WI38 (cell line): ENCODE measurements at regions not wholly inside any gene's neighbourhood (a gene's known extent, or its start where the extent isn't known, plus 50 kb on each side); places are given as distances from the start of the nearest gene placed in this dataset.

Experiments used
- H3K4me3 ChIP-seq: 2 replicates; pipeline ENCODE4 v1.5.1; 2011; ENCODE audit warnings: low read depth, mild to moderate bottlenecking, control low read depth, low read length
- TF ChIP-seq, protein P1 (sequence below): IDR thresholded peaks from 2 replicates; pipeline ENCODE4 v1.5.1; 2012; ENCODE audit warnings: low read depth, mild to moderate bottlenecking, control low read depth, low read length

DNA sequence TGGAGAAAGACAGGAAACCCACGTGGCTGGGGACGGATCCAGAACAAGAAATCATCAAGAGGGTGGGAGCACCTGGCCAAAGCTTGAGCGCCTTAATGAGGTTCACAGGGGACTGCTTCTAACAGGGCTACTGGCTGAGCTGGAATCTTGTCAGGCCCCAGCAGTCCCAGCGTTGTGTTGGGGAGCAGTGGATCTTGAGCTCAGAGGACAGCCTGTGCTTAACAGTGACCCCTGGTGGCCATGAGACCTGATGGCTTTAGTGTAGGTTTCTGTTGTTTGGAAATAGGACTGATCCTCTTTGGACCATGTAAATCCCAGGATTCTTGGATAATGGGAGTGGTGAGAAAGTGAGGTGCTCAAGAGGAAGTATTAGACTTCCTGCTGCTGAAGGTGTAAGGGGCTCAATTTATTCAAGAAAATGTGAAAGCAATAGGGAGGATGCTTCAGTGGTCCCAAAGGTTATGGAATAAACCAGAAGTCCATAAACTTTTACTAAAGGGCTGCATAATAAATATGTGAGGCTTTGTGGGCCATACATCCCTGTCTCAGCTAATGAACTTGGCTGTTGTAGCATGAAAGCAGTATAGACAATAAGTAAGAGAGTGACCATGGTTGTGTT, 216.2 kb downstream of the NFATC2 start:
- TF ChIP-seq, protein P1, sequence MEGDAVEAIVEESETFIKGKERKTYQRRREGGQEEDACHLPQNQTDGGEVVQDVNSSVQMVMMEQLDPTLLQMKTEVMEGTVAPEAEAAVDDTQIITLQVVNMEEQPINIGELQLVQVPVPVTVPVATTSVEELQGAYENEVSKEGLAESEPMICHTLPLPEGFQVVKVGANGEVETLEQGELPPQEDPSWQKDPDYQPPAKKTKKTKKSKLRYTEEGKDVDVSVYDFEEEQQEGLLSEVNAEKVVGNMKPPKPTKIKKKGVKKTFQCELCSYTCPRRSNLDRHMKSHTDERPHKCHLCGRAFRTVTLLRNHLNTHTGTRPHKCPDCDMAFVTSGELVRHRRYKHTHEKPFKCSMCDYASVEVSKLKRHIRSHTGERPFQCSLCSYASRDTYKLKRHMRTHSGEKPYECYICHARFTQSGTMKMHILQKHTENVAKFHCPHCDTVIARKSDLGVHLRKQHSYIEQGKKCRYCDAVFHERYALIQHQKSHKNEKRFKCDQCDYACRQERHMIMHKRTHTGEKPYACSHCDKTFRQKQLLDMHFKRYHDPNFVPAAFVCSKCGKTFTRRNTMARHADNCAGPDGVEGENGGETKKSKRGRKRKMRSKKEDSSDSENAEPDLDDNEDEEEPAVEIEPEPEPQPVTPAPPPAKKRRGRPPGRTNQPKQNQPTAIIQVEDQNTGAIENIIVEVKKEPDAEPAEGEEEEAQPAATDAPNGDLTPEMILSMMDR, result peak; percentile 50; the same call in 1 of the 2 replicates
- no peak overlapping the region for H3K4me3 ChIP-seq

DNA sequence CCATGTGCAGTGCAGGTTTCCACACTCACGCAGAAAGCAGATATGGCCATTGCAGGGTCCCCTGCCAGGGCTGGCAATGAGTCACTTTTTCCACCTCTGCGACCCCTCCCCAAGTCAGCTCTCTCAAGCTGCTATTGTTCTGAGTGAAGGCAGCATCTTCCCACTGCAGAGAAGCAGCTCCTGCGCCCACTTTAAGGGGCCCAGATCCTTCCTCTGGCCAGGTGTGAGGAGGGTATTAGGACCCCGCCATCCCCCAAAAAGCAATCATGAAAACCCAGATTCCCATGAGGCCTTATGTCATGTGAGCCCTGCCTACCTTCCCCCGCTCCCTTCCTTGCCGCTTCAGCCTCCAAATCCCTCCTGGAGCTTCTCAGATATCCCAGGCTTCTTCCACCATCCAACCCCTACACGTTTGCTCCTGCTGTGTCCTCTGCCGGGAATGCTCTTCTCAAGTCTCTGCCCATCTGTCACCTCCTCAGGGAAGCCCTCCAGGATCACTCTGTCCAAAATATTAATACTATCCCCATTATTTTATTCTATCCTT, 220.3 kb downstream of the NFATC2 start:
- TF ChIP-seq, protein P1, result no peak
- no peak overlapping the region for H3K4me3 ChIP-seq

DNA sequence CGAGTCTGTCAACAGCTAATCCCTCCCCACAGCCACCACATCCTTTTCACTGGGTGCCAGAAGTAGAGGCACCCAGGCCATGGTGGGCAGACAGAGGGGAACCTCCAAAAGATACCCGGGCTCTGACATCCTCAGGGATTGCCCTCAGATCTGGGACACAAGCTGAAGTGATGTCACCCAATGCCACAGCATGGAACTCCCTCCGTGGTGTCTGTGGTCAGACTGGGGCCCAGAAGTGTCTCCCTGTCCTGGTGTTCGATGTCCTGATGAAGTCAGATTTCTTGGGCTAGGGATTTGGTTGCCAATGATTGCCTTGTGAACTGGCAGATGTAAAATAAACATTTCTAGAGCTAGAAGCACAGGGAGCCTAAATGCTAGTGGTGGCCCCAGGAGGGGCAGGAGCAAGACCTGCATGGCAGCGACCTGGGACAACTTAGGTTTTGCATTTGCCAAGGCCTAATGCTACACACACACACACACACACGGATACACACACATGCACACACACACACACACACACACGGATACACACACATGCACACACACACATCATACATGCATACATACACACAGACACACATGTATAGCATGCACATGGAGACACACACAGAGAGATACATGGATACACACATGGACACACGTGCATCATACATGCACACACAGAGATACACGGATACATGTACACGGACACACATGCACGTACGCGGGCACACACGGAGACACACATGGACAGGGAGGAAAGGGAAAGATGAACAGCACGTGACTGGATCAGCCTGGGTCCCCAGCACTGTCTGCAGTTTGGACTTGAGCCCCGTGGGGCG, 221.0 kb downstream of the NFATC2 start:
- H3K4me3 ChIP-seq, result no peak overlapping the region
- TF ChIP-seq, protein P1, result no peak

DNA sequence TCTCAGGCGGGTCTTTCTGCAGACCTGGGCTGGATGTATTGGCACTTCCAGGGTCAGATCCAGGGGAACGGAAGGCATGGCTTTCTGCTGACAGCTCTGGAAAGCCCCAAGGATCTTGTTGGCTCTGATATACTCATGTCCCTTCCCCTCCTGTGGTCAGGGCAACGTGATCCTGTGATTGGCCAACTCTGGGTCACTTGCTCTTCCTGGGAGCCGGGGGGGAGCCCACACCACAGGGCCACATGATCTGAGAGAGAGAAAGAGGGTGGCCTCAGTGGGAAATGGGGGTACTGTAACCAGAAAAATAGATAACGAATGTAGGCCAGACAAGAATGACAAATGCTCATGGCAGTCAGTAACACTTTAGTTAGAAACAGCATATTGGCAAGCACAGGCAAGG, 223.0 kb downstream of the NFATC2 start:
- TF ChIP-seq, protein P1, result no peak
- no peak overlapping the region for H3K4me3 ChIP-seq

DNA sequence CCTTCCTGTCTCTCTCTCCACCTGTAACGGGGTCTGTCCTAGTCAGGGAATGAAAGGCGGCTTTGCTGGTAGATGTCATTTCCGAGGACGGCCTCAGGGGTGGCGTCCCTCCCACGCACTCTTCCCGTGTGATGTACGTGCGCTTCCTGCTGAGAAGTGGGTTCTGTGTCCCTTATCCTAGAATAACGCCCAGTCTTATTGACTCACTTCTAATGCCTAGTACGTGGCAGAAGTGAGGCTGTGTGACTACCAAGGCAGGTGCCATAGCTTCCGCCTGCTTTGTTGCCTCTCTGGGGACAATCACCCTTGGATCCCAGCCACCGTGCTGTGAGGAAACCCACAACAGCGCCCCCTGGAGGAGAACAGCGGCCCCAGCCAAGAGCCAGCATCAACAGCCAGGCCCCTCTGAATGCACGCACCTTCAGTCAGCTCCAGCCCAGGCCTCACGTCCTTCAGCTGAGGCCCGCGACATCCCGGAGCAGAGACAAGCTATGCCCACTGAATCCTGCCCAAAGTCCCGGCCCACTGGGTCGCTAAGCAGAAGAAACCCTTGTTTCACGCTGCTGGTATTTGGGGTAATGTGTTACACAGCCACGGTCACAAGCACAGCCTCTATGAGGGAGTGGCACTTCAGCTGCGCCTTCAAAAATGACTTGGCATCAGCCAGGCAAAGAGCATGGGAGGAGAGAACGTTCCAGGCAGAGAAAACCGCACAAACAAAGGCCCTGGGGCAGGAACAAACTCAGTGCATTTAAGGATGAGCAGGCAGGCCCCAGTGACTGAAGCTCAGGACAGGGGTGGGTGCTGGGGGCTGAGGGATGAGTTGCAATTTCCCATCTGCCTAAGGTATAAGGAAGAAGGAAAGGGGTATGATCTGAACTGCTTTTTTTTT, 224.2 kb downstream of the NFATC2 start:
- TF ChIP-seq, protein P1, result peak; percentile 47; the same call in 1 of the 2 replicates
- H3K4me3 ChIP-seq, result no peak overlapping the region

DNA sequence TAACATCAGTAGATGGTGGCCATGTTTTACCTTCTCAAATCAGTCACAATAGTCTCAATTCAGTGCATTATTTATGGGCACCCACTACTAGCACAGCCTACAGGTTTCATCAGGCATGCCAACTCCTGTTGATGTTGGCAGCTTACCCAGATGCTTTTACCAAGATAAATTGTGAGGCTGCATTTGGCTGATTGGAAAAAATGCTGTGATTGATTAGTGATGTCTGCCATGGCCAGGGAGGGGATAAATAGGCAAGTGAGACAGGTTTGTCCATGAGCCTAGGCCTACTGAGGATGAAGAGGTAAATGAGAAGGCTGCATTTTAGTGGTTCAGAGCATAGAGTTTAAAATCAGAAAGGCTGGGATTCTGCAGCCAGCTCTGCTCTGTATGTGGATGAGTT, 227.1 kb downstream of the NFATC2 start:
- no peak overlapping the region for H3K4me3 ChIP-seq
- TF ChIP-seq, protein P1, result no peak
